Spleen (tissue), 7 donors: ENCODE measurements at regions not wholly inside any gene's neighbourhood (a gene's known extent, or its start where the extent isn't known, plus 50 kb on each side); places are given as distances from the start of the nearest gene placed in this dataset.

Experiments
- CTCF ChIP-seq, 11 experiments: fragments of 200-600 bp in 7 of 11; fragments of 450-650 bp in 4 of 11; sonication (generic) in 4 of 11; IDR thresholded peaks in 8 of 11; conservative IDR thresholded peaks in 3 of 11; 1 replicate in 7 of 11; 2 replicates in 4 of 11; pipeline versions ENCODE4 v1.4.0 to v1.8.0; 2016 to 2021; ENCODE audit warnings: antibody characterized with exemption in 11 of 11, inconsistent platforms in 4 of 11, mild to moderate bottlenecking in 1 of 11
- POLR2A ChIP-seq, 3 donors: fragments of 450-650 bp; IDR thresholded peaks; one replicate each; pipeline ENCODE4 v1.5.1; 2017; ENCODE audit warnings: antibody characterized with exemption in 3 of 3, mild to moderate bottlenecking in 1 of 3
- POLR2AphosphoS5 ChIP-seq, 3 donors: sonication (generic); formaldehyde crosslinking; IDR thresholded peaks; one replicate each; pipeline ENCODE4 v1.5.1; 2017; ENCODE audit warnings: antibody characterized with exemption in 3 of 3
- donor health status: DM: no; HTN: no; CAD: no; lungs with moderate emphysema.
- donor health status: DM: no; HTN: no; CAD: no.
- donor health status: DM: no; HTN: no; CAD: no.

GRCh38 chr10:8531116-8531515 is 476.6 kb downstream of the GATA3 start:
- TF ChIP-seq CTCF (IDR thresholded peaks at IDR 0.05 in 8 of 11, conservative IDR thresholded peaks at IDR 0.05 in 3 of 11) (no peak), POLR2A (IDR thresholded peaks at IDR 0.05) (no peak), POLR2AphosphoS5 (IDR thresholded peaks at IDR 0.05) (no peak)
